ENCODE measurements at regions not wholly inside any gene's neighbourhood (a gene's known extent, or its start where the extent isn't known, plus 50 kb on each side); places are given as distances from the start of the nearest gene placed in this dataset.
"Not testable (repeated sequence)": the region's sequence is repeated elsewhere in the genome, so short reads cannot be mapped to it uniquely, and the experiment has no call there.

DNA sequence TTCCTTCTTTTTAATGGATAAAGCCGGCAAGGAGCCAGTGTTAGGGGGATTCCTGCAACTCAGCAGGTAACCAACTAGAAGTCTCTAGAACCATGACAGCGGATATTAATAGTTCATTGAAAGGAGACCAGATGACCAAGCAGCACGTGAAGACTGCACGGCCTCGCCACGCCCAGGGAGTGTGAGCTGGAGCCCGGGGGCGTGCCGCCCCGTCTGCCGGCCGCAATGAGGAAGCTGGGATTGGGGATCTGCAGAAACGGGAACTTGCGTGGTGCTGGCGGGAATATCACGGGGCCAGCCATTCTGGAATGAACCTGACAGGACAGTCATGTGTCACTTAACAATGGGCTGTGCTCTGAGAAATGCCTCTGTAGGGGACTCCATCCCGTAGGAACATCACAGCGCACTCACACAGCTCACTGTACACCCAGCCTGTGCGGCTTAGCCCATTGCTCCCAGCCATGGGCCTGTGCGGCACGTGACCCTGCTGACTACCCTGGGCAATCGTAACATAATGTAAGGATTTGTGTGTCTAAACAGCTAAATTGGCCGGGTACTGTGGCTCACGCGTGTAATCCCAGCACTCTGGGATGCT is 4092.8 kb upstream of the TPTE start:
- not testable (repeated sequence) for DNase-seq (ENCODE audit: low read depth in 2 of 3, low spot score in 2 of 3)

DNA sequence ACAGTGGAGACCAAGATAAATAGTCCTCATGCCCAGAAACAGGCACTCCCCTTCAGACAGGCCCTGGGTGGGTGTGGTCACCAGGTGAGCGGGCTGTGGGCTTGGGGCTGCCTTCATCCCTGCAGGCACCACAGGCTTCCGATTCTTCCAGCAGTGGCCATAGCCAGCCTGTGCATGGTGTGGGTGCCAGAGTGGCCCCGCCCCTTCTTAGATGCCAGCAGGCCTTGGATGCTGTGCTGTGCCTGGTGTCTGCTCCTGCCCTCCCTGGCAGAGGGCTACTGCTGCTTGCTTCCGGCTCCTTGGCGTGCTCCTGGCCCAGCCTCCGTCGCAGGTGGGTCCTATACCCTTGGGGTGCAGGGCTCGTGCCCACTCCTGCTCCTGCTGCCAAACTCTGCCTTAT is 4091.5 kb upstream of the TPTE start:
- DNase-seq (ENCODE audit: low read depth in 2 of 3, low spot score in 2 of 3) = not testable (repeated sequence)

DNA sequence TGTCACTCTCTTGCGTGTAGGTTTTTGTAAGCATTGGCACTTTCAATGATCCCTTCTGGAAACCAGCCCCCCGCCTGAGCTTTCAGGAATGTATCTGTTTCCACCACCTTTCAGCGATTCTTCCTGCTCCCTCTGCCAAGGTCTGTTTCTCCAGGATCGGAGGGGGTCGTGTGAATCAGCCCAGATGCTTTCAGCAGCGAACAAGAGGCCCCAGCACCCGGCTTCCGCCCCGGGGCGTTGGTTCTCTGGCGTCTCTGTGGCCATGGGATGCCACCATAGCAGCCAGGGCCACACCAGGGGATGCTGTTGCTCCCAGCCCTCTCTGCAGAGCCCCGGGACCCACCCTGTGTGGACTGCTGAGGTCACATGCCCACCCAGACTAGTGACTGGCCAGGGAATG is 4088.2 kb upstream of the TPTE start:
- DNase-seq (ENCODE audit: low read depth in 2 of 3, low spot score in 2 of 3) = not testable (repeated sequence)

DNA sequence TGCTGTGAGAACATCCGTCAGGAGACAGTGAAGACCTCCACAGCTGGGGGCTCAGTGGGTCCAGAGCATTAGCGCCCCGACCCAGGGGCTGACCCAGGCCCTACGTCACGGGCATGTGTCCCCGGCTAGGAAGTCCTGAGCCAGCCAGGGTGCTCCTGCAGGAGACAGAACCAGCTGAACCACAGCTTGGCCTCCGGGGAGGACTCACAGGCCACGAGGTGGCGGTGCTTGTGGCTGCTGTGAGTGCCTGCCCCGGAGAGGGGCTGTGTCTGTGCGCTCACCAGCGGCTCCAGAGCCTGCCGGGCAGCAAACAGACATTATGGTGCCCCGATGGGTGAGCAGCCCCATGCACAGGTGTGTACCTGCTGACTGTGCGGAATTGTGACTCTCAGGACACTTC is 4085.2 kb upstream of the TPTE start:
- DNase-seq (ENCODE audit: low read depth in 2 of 3, low spot score in 2 of 3) = not testable (repeated sequence)

DNA sequence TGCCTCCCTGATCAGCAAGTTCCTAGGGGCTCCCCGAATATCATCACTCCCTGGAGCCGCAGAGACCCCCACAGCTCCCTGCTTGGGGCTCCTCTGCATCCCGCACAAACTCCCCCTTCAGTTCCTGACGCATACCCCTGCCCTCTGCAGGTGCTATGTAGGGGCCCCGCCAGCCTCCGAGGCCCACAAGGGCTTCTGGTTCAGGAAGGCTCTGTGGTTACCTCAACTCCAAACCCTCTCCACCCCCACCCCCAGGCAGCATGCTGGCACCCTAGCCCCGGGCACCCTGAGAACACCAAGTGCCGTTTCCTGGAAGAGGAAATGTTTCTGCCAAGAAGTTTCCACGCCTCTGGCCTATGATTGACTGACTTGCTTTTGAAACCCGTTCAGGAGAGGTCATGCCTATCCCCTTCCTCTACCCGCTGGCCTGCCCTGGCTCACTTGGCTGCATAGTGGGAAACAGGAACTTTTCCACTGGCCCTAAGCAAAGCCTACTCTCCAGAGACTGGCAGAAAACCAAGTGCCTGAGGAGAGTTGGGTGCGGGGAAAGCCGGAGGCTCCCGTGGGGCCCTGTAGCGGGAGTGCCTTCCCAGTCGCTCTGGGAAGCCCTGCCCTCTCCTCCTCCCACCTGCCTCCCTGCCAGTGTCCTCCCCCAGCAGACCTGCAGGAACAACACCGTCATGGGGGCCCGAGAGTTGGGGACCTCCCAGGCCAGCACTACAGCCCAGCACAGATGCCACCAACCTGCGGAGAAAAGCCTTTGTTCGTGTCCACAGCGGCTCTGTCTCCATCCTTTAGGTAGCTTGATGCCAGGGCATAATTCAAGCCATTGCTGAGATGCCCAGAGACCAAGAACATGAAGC is 4084.2 kb upstream of the TPTE start:
- not testable (repeated sequence) for DNase-seq (ENCODE audit: low read depth in 2 of 3, low spot score in 2 of 3)

DNA sequence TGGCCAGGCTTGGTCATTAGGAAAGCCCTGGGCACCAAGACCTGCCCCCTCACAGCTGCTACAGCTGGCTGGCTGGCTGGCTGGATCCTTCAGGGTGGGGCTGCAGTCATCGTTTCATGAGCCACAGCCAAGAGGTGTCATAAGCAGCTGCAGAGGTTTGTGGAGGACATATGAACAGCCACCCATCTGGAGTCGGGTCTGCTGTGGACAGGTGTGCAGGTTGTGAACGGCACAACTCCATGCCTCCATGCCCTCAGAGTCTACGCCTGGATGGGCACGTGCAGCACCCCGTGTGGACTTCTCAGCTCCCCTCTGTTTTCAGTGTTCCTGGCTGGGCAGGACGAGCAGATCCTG is 4083.6 kb upstream of the TPTE start:
- not testable (repeated sequence) for DNase-seq (ENCODE audit: low read depth in 2 of 3, low spot score in 2 of 3)

DNA sequence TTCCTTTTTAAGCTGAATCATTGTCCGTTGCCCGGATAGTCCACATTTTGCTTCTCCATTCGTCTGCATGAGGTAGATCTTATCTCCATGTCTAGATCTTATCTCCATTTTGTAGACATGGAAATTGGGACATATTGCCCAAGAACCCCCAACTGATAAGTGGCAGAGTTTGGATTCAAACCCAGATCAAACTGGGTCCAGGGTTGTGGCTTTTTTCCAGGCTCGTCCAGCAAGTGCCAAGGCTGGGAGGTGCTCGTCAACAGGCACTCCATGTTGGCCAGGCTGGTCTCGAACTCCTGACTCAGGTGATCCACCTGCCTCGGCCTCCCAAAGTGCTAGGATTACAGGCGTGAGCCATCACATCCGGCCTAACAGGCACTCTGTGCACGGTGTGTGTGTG is 4082.3 kb upstream of the TPTE start:
- not testable (repeated sequence) for DNase-seq (ENCODE audit: low read depth in 2 of 3, low spot score in 2 of 3)

DNA sequence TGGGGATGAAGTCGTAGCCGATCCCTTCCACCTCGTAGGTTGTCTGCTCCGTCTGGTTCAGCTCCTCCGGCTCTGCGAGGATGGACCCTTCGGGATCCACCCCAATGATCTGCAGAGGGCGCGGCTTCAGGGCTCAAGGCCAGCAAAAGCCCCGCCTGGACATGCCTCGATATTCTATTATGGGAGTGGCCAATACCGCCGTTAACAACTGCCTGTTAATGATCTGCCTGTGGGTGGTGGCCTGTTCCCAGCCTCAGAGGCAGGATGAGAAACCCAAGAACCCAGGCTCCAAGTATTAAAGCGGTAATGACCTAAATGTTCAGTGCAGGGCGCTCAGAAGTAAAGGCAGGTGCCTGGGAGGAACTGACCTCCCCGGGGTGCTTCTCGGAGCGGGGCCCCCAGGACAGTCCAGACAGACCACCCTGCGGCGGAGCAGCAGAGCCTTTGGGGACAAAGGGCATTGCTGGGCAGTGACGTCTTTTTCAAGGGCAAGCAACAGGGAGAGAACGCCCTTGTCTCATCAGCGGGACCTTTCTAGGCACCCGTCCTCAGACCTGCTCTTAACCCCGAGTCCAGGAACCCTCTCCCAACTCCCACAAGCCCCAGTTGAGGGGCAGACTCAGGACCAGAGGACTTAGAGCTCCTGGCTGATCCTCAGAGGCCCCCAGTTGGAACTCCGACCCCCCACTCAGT is 4066.6 kb upstream of the TPTE start:
- not testable (repeated sequence) for DNase-seq (ENCODE audit: low read depth in 2 of 3, low spot score in 2 of 3)

DNA sequence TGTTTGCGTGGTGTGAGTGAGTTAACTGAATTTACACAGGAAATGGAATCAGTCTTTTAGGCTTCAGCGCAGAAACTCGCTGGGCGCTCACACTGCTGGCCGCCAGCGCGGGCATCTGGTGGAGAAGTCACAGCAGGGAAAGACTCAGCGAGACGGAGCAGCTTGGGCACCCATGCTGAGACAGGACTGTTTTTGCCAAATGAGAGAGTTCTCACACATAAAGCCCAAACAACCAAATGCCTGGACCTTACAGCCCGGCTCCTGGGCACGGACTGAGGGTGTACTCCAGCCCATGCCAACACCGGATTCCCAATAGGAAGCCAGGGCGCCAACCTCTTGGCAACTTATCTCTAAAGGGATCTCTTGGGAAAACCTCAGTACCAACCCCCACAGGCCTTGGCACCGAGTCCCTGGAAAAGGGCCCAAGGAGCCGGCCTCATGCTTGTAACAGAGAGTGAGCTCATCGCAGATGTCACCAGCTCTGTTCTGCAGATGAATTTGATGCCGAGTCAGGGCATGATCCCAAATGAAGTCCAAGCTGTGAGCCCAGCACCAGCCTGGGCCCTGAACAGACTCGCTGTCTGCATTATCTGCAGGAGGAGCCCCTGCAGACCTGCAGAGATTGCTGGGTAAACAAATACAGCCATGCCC is 4065.2 kb upstream of the TPTE start:
- not testable (repeated sequence) for DNase-seq (ENCODE audit: low read depth in 2 of 3, low spot score in 2 of 3)

DNA sequence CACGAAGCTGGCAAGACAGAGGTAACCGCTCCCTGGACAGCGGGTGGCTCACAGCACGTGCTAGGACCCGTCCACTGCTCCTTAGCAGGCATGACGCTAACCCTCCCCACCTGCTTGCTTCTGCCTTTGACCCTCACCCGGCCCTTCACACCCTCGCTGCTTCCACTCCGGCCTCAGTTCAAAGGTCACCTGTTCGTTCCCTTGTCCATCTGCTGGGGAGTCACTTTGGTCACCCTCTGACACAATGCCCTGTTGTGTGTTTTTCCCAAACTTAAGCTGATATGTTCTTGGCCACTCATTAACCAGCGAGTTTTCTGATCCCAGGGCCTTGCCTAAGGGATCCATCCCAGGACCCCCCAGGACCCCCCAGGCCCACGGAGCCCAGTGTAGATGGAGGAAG is 4061.6 kb upstream of the TPTE start:
- not testable (repeated sequence) for DNase-seq (ENCODE audit: low read depth in 2 of 3, low spot score in 2 of 3)

DNA sequence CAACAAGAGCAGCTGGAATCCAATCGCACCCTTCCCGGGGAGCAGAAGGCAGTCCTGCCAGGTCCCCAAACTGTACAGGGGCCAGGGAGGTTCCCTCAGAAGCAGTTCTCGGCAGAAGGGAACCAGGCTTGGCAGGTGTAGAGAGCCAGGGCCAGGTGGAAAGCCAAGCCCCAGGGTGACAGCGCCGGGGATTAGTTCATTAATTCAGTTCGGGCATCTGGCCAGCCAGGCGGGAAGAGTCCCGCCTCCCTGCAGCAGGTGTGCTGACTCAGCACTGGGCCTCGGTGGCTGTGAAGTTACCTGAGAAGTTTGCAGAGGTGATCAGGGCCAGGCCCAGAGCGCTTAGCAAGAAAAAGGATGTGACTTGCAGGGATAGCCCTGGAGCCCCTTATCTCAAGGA is 4060.0 kb upstream of the TPTE start:
- not testable (repeated sequence) for DNase-seq (ENCODE audit: low read depth in 2 of 3, low spot score in 2 of 3)

DNA sequence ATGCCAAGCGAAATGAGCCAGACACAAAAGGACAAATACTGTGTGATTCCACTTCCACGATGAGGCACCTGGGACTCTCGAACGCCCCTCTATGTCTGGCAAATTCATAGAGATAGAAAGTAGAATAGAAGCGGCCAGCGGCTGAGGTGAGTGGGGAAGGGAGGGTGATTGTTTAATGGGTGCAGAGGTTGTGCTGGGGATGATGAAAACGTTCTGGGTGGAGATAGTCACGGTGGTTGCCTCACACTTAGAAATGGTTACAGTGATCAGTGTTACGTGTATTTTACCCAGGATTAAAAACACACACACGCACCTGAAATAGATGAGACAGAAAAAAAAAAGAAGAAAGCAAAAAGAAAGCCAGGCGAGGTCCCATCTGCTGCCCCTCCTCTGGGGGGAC is 4057.0 kb upstream of the TPTE start:
- DNase-seq (ENCODE audit: low read depth in 2 of 3, low spot score in 2 of 3) = not testable (repeated sequence)

DNA sequence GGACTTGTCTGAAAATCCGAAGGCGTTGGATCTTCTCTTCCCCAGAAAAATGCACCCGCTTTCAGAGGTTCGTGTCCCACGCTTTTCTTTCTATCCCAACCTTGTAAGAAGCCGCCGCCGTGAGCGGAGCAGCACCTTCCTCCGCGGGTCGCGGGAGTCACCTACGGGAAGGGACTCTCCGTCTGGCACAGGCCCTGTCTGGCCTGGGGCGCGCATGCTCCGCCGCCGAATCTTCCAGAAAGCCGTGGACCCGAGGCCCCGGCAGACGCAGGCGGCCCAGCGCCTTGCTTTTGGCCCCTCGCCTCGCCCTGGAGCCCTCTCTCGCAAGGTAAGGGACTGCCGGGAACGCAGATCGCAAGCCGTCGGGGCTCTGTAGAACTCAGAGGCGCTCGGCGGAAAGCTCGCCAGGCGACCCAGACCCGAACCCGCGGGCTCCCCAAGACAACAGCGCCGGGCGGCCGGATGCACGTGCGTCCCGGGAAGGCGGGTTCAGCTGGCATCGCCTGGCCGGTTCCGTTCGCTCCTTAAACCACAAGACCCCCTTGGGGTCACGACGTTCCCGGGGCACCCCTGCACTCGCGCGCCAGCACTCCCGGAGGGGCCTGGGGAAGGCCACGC is 4055.2 kb upstream of the TPTE start:
- DNase-seq (ENCODE audit: low read depth in 2 of 3, low spot score in 2 of 3) = not testable (repeated sequence)

DNA sequence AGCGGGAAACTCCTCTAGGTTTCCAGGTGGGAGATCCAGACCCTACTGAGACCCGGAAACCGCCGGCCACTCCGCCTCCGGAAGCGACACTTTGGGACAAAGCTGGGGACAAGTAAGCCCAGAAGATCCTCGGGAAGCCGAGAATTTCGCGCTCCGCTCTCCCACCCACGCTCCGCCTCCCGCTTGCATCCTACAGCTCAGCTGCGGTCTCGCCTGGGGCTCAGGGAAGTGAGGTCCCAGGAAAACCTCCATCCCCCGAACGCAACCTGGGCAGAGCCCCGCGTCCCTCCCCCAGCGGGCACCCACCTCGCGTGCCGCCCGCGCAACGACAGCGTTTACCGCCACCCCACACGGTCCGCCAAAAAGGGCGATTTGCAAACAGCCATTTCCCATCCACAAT is 4054.7 kb upstream of the TPTE start:
- not testable (repeated sequence) for DNase-seq (ENCODE audit: low read depth in 2 of 3, low spot score in 2 of 3)

DNA sequence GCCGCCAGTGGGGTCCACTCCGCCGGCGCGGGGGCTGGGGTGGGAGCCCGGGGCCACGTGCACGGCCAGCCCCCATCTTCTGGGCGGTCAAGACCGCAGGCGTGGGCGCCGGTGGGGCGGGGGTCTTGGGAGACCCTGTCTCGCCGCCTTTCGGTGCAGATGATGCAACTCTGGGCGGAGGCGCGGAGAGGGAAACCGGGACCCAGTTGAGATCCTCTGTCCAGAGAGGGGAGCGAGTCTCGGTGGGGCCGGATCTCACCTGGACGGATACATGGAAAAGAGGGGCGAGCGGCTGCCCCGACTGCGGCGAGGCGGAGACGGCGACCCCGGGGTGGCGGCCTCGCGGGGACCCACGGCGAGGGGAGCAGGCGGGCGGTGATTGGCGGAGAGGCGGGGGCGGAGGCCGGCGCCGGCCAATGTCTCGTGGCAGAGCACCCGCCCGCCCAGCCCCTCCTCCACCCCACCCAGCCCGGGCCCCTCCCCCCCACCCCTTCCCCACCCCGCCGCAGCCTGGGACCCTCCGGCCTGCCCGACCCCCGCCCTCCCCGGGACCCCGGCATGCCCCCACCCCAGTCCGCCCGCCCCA is 4054.1 kb upstream of the TPTE start:
- not testable (repeated sequence) for DNase-seq (ENCODE audit: low read depth in 2 of 3, low spot score in 2 of 3)

DNA sequence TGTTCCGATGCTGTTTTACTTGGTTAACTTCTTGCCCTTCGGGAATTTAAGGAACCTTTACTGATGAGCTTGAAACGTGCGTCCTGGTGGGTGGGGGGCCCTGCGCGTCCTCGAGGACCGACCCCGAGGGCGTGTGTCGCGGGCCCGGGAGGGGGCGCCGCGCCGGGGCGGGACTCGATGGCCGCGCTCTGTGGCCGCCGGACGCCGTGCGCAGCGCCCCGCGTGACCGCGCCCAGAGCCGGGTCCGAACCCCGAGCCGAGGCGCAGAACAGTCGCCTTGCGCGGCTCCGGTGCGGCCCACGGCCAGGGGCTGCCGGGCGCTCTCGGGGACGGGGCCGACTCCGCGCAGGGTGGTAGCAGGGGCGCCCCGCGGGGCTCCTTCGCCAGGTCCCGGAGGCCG is 4053.5 kb upstream of the TPTE start:
- not testable (repeated sequence) for DNase-seq (ENCODE audit: low read depth in 2 of 3, low spot score in 2 of 3)

DNA sequence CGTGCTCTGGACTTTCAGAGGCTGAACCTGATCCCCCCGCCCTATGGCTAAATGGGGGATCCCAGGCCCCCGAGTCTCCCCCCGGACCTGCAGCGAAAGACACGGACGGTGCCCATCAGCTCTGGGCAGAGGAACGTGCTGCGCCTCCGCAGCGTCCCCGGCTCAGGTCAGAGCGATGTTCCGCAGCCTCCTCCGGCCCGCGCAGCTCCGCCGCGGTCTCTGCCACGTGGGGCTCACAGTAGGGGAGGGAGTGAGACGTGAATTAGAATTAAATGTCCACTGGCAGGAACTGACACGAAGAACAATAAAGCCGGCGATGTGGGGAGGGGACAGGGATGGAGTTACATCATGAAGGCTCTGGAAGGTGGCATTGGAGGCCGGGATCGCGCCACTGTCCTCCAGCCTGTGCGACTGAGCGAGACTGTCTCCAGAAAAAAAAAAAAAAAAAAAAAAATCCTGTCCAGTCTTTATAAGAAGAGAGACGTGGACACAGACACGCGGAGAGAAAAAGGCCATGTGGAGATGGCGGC is 4053.0 kb upstream of the TPTE start:
- DNase-seq (ENCODE audit: low read depth in 2 of 3, low spot score in 2 of 3) = not testable (repeated sequence)

DNA sequence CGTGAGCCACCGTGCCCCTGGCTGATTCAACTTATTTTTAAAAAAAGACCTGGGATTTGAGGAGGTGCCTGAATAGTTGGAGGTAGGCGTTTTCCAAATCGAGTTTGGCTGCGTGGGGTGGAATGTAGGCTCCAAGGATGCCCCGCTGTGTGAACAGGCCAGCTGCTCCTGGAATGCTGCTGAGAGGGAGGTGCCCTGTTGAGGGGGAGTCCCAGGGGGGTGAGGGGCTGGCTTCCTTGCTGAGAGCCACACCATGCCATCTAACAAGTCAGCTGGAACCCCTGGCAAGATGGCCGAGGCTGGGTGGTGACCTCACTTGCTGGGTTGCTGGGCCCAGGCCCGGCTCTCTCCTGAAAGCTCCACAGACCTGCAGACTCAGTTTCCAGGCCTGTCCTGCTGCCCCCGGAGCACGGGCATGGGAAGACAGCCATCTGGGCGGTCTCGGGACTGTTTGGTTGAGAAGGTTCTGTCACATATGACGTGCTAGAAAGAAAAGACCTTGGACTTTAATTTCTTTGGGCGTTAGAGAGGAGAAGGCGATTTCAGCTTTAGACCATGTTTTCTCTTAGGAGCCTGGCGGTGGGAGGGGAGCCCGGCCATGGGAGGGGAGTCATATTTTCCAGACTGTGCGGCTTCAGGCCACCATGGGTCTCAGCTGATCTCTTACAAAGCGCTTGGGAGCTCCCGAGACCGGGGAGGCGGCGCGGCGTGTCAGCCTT is 4047.0 kb upstream of the TPTE start:
- not testable (repeated sequence) for DNase-seq (ENCODE audit: low read depth in 2 of 3, low spot score in 2 of 3)

DNA sequence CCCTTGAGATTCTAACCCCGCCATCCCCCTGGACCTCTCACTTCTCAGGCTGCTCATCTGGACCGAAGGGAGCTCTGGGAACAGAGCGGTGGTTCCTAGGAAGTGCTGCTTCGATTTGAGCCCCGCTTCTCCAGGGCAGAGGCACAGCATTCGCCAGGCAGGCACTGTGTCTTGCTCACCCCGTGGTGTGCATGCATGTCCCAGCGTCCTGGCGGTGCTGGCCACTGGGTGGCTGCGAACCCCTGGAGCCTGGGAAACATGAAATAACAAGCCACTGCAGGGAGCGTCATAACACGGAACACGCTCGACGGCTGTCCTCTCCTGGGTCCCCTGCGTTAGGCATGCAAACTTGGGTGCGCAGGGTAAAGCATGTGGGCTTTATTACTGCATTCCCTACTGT is 4040.3 kb upstream of the TPTE start:
- DNase-seq (ENCODE audit: low read depth in 2 of 3, low spot score in 2 of 3) = not testable (repeated sequence)

DNA sequence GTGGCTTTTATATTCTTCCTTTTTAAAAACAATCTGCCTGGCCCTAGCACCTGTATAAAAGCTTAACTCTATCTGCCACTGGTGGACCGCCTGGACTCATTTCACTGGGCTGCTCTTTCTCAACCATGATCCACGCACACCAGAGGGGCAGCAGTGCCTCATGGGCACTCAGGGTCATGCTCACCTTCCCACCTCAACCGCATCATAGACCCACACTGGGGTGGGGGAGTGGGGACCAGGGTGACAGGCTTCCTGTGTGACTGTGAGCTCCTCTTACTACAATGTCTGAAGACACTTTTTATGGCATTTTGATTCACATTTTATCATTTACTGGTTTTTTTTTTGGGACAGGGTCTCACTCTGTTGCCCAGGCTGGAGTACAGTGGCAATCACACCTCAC is 4038.8 kb upstream of the TPTE start:
- not testable (repeated sequence) for DNase-seq (ENCODE audit: low read depth in 2 of 3, low spot score in 2 of 3)
